Hypothalamus (tissue), 51 donors: ENCODE measurements at regions not wholly inside any gene's neighbourhood (a gene's known extent, or its start where the extent isn't known, plus 50 kb on each side); places are given as distances from the start of the nearest gene placed in this dataset.

Experiments
- DNase-seq, 51 donors: peaks; one replicate each; lab custom pipeline; 2025; lab: John Stamatoyannopoulos, UW

DNA sequence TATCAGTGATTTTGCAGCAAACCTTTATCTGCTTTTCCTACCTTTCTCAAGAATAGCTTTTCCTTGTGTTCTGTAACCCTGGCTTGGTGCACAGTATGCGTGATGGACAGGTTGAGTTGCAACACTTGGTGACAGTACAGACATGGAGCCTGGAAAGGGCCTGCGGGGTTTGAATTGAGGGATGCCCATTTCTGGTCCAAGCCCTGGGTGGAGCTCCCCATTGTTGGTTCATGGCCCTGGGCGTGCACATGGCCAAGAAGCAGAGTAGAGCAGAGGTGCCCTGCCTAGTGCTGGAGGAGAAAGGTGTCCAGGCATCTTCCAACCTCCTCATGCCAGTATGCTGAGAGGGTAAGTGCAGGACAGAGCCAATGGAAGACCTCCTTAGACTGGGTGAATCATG, 106.6 kb upstream of the MKLN1 start:
- no peak for DNase-seq

DNA sequence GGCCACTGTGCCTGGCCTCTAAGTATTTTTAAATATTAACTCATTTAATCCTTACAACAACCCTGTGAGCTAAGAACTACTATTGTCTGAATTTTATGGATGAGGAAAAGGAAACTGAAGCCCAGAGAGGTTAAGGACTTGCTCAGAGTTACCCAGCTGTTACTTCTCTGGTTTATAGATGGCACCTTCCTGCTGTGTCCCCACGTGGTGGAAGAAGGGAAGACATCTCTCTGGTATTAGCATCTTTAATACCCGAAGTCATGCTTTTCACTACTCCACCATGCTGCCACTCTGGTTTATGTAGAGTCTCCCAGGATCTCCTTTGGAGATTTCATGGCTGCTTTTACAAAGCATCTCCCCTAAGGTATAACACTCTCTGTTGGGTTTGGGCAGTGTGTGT, 105.5 kb upstream of the MKLN1 start:
- no peak for DNase-seq

DNA sequence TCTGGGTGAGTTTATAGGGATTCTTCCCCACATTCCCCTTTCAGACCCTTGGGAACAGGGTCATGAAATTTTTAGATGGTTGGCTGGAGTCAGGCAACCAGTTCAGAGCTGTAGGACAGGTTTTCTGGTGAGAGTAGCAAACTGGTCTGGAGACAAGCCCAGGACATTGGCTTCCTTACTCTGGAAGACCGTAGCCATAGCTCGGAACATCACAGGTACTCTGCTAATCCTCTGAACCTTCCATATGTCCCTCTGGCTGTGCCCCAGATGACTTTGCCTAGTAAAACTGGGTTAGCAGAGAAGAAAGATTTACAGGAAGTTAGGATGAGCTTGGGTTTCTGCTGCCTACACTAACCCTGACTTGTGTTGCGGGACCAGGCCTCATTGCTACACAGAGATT, 104.5 kb upstream of the MKLN1 start:
- DNase-seq: no peak

DNA sequence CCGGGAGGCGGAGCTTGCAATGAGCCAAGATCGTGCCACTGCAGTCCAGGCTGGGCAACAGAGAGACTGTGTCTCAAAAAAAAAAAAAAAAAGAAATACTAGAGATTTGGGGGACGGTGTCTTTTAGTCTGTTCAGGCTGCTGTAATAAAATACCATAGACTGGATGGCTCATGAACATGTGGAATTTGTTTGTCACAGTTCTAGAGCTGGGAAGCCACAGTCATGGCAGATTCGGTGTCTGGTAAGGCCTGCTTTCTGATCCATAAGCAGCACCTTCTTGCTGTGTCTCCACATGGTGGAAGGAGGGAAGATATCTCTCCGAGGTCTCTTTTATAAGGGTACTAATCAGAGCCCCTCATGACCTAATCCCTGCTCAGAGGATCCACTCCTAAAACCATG, 102.7 kb upstream of the MKLN1 start:
- no peak for DNase-seq

DNA sequence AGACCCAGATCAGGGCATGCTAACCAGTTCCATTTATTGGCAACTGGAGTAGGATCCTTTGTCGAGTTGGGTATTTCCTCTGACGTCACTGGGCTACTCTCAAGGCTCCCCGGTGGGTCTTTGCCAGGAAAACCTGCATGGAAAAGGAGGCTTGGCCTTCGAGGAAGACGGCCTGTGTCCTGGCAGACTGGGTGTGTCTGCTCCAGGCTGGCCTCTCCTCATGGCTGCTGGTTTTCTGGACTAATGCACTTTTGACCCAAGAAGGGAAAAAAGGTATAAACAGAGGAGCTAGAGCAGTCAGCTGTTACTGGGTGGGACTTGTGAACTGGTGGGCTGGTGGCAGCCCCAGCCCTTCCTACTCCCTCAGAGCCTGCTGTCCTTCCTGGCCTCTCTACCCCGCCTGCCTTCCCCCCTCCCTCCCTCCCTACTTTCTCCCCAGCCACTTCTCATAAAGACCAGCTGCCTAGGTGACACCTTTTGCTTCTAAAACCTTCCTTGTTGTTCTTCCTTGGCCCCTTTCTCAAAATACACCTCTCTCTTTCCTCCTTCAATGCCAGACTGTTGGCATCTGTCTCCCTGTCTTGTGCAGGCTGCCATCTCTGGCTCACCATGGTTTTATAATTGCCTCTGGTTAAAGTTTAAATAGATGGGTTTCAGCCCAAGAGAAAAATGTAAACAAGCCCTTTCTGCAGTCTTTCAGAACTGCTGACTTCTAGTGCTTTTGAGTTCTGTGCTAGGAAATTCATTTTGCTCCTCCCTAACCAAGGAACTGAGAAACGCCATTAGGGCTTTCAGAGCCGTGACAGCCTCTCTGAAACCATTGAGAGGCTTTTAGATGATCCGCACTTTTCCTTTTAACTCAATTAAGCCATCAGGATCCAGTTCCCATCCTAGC, 101.8 kb upstream of the MKLN1 start:
- DNase-seq: peak in 21 of 51 donors; percentile 7 to 59 (median 34)

DNA sequence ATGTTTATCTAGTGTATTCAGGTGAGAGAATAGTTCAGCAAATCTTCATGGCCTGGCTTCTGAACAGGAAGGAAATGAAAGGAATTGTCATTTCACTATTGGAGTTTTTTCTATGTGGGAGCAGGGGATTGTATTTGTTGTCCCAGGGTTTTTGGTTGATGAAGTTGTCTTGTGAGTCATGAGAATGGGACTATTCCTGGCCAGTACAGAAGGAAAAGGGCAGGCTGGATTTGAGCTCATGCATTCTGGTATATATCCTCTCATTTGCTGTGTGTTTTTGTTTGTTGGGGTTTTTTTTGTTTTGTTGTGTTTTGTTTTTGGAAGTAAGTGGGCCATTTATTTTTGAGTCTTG, 101.2 kb upstream of the MKLN1 start:
- no peak for DNase-seq

DNA sequence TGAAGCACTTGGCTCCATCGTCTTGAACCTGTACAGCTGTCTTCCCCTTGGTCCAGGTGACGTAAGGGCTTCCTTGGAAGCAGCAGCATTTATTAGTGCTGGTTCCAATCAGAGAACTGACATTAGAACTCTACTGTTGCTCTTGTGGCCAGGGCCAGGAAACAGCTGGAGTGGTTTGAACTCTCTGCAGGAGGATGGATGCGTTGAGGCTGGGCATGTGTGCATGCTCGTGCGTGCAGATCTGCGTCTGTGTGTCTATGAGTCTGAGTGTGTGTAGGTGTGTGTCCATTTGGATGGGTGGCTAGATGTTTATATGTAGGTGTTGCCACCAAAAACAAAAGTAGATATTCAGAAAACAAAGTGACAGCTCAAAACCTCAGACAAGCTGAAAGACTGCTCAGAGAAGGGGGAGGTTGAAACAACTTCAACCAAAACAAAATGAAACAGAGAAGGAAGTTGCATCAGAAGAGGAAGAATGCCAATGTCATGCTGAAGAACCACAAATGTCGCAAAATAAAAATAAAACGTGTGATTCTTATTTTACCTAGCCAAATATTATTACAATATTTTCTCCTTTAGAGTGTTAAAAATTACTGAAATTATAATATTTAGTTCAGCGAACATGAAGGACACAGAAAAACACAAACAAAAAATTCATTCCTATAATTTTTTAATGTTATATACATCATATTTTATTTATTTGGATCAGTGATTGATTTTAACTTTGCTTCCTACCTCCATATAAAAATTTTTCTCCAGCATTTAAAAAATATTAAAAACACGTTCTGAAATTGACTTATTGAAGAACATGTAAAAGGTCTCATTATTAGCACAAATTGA, 96.1 kb upstream of the MKLN1 start:
- DNase-seq: peak in 13 of 51 donors; percentile 5 to 53 (median 12)

DNA sequence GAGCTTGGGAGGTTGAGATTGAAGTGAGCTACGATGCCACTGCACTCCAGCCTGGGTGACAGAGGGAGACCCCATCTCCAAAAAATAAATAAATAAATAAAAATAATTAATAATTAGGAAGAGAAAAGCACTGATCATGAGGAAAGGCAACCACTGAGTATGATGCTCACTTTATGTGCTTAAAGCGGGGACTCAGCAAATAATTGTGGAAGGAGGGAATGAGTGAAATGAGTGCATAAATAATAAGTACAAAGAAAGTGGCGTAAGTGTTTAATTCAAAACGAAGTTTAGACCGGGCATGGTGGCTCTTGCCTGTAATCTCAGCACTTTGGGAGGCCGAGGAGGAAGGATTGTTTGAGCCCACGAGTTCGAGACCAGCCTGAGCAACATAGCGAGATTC, 94.9 kb upstream of the MKLN1 start:
- DNase-seq: no peak

DNA sequence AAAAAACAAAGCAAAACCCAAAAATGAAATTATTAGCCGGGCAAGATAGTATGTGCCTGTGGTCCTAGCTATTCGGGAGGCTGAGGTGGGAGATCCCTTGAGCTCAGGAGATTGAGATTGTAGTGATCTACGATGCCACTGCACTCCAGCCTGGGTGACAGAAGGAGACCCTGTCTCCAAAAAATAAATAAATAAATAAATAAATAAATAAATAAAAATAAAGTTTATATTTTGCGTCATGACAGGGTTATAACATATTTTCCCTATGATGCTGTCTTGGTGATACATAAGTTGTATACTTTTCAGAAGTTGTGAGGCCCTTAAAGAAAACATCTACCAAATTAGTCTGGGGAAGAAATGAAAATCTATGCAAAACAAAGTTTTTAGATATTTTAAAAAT, 94.5 kb upstream of the MKLN1 start:
- DNase-seq: no peak

DNA sequence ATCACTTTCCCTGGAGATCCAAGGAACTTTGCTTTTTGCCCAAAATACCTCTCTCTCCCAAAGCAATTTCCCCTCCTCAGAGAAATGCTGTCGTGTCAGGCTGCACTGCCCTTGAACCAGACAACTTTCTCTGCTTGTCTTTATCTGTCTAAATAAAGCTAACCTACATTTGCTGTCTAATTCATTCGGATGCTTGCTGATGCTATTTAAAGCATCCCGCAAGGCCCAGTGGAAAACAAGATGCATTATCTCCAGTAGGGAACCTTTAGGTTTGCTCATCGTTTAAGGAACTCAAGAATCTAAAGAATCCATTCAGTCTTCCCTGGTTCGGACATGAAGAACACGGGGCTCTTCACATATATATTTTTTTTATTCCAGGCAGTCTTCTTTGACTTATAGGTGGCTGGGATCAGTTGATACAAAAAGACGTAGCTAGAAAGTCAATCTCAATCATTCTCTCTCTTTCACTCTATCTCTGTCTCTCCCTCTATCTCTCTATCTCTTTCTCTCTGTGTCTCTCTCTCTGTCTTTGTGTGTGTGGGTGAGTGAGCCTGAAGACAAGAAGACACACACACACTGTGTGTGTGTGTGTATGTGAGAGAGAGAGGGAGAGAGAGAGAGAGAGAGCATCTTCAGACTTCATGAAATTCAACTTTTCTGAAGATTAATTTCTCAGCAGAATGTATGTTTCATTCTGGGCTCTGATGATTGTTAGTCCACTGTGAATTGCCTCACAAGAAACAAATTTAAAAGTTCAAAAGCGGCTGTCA, 92.8 kb upstream of the MKLN1 start:
- DNase-seq: no peak

DNA sequence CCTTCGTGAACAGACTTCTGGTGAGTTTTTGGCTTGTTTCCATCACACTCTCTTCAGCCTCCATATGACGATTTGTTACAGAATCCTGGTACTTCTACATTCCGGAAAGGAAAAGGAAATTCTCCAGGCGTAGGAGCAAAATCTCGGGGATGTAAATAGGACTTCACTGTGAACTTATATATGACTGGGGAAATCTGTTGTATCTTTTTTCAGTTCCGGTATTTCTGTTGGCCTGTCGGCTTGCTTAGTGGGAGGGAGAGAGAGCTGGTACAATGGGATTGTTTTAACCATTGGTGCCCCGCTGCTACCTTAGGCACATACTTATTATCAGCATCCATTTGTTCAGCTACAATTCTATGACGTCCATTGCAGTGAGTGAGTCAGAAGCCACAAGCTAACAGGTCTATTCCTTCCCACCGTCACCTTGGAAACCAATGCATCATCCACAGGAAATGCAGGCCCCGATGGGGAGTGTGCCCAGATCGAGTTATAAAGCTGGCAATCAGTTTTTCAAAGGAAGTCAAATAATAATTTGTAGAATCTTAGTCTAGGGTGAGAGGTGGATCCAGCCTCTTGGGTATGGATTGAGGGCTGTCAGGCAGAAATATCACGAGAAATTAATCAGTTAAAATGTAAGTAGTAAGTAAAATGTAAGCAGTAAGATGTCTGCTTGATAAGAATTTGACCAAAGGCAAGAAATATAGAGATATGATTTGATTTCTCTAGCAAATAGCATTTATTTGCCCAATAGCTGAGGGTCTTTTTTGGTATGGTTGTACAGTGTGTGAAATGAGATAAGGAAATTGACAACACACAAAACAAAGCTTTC, 92.0 kb upstream of the MKLN1 start:
- DNase-seq: peak in 23 of 51 donors; percentile 8 to 73 (median 44)

DNA sequence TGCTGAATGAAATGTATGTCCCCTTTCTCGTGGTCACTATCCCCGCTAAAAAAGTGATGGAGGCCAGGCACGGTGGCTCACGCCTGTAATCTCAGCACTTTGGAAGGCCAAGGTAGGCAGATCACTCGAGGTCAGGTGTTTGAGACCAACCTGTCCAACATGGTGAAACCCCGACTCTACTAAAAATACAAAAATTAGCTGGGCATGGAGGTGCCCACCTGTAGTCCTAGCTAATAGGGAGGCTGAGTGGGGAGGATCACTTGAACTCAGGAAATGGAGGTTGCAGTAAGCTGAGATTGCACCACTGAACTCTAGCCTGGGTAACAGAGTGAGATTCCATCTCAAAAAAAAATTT, 91.4 kb upstream of the MKLN1 start:
- DNase-seq: no peak

DNA sequence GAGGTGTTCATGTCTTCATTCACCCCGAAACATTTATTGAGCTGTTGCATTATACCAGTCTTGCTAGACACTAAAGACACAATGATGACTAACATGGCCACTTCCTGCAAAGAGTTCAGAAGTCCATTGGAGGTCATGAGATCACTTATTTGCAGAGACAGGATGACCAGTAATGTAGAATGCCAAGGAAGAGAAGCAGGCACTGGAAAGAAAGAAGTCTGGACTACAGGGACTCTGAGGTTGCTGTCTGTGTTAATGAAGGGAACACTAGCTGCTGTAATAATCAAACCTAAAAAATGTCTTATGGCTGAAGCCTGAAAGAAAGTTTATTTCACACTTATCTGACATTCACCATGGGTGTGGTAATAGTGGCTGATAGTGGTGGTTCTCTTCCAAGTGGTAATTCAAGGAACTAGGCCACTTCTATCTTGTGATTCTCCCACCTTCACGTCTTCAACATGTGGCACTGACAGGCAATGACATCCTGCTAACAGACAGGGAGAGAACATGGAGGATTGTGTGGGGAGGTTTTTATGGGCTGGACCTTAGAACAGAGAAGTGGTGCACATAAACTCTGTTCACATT, 89.2 kb upstream of the MKLN1 start:
- no peak for DNase-seq

DNA sequence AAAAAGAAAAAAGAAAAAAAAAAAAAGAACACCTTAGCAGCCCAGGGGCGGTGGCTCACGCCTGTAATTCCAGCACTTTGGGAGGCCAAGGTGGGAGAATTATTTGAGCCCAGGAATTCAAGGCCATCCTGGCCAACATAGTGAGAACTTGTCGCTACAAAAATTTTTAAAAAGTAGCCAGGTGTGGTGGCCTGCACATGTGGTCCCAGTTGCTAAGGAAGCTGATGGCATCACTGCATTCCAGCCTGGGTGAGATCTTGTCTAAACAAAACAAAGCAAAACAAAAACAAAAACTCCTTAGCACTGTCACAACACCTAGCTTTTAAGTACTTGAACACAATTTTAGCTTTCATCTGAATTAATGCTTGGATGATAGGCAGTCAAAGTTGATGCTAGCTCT, 86.3 kb upstream of the MKLN1 start:
- DNase-seq: no peak

DNA sequence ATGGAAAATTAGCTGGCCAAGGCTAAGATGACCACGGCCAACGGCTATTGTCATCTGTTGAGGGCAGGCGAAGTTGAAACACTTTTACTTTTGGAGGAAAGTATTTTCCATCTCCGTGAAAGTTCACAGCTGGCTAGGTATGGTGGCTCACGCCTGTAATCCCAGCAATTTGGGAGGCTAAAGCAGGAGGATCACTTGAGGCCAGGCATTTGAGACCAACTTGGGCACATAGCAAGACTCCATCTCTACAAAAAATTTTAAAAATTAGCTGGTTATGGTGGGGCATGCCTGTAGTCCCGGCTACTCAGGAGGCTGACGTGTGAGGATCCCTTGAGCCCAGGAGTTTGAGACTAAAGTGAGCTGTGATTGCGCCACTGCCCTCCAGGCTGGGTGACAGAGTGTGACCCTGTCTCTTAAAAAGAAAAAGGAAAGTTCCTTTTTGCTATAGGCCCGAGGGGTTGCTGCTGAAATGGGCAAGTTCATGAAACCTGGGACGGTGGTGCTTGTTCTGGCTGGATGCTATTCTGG, 85.5 kb upstream of the MKLN1 start:
- no peak for DNase-seq

DNA sequence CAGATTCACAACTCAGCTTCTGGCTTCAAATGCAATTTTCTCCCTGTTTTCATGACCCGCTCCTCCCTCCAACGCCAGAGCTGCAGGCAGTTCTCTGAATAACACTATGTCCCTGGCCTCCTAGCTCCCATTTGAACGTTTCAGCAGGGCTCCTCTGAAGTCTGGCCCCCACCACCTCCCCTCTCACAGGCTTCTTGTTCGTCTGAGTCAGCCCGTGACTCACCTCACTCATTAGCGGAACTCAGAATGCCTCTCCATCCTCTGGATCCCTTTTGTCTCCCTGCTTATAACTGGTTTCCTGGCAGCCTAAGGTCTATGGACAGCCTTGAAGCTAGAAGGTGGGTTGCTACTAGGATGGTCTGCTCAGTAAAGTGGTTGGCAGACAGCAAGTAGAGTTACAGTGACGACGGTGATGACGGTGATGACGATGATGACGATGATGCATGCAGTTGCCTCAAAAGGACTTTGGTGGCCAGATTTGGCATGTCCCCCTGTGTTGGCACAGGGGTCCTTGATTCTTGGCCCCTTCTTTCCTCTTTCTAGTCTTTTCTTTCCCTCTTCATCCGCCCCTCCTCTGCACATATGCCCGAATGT, 83.3 kb upstream of the MKLN1 start:
- DNase-seq: peak in 17 of 51 donors; percentile 2 to 85 (median 28)

DNA sequence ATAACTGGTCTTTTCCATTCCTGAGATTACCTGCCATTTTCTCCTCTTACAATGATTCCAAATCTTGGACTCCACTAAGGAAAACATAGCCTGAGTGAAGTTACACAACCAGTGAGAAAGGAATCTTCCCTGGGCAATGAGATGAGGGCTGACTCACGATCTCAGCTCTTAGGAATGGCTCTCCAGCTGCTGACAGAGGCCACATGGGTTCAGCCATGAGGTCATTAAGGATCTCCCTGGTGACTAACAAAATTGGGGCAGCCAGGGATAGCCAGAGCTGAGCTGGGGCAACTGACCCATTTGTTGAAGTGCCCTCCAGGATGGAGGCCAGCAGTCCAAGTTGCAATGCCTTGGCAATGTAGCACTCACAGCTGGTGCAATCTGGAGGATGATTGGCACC, 78.7 kb upstream of the MKLN1 start:
- DNase-seq: peak in 12 of 51 donors; percentile 9 to 81 (median 38)

DNA sequence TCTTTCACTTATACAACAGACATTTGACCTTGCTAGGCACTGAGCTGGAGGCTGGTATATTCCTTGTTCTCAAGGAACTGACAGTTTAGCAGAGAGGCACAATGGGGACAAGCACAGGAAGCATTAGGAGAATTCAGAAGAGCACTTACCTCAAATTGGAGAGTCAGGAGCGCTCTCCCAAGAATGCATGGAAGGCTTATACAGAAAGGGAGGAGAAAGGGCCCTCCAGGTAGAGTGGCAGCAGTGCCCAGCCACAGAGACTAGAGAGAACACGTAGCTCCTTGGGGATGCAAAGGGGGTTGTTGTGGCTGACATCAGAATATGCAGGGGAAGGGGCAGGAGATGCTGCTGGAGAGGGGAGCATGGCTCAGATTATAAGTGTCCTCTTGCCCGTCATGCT, 78.2 kb upstream of the MKLN1 start:
- no peak for DNase-seq

DNA sequence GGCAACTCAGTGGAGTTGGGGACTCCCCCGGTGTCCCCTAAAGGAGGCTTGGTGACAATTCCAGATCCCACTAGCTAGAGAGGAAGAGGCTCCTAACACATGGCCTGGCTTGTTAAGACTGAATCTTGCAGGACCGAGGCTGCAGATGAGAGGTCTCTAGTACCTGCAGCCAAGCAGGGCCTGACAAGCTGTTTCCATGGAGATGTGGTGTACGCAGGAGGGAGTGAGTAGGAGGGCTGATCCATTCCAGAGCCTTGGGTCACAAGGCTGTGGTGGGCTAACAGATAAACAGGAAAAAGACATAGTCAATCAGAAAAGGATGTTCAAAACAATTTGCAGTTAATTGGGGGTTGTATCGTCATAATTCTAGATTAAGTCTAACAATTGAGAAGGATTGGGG, 77.3 kb upstream of the MKLN1 start:
- peak in 8 of 51 donors; percentile 13 to 33 (median 20) for DNase-seq
